ENCODE measurements at regions not wholly inside any gene's neighbourhood (a gene's known extent, or its start where the extent isn't known, plus 50 kb on each side); places are given as distances from the start of the nearest gene placed in this dataset.

- BruUV-seq (replicated peaks), result no TSS peak
- Histone ChIP-seq H2AFZ (replicated peaks; ENCODE audit: low read length, poor library complexity) (no peak overlapping the region), H4K20me1 (ENCODE audit: insufficient read depth, low read length) (no peaks in the 10 kb centered on the region), H2AK5ac (ENCODE audit: low read depth, low read length) (no peak overlapping the region), H3K14ac (replicated peaks; ENCODE audit: low read depth, low read length) (no peak overlapping the region), H3K56ac (ENCODE audit: extremely low read depth, insufficient read depth, low read length) (no peak overlapping the region), H2BK5ac (ENCODE audit: low read depth, low read length, poor library complexity, severe bottlenecking) (no peak overlapping the region), H3K9me1 (ENCODE audit: insufficient read depth, low read length) (peaks cover 3% of the 10 kb centered on the region), H3K4ac (ENCODE audit: low read depth, low read length) (no peak overlapping the region), H3K9me3 (ENCODE audit: control insufficient read depth, insufficient read depth, low read length) (no peaks in the 10 kb centered on the region), H3K27ac (ENCODE audit: insufficient read depth, low read length) (no peak overlapping the region), H3K79me1 (ENCODE audit: low read depth in 1 of 2, low read length in 2 of 2) (no peaks in the 10 kb centered on the region; a peak in 1 of 4 replicates), H2BK15ac (ENCODE audit: low read depth, low read length) (0 out of 3 replicates have a peak overlapping the region, but pooled peaks have one; percentile 15), H4K91ac (ENCODE audit: insufficient read depth, low read depth, low read length) (no peak overlapping the region), H3K4me3 (ENCODE audit: insufficient read depth, low read depth, low read length) (no peak overlapping the region), H4K8ac (ENCODE audit: low read depth in 2 of 2, low read length in 2 of 2) (no peak overlapping the region), H2BK20ac (ENCODE audit: low read depth, low read length) (no peak overlapping the region), H3K36me3 (ENCODE audit: control insufficient read depth, insufficient read depth, low read length) (no peaks in the 10 kb centered on the region), H2AK9ac (replicated peaks; ENCODE audit: low read depth, low read length, poor library complexity) (no peak overlapping the region), H3K9ac (ENCODE audit: low read depth, low read length) (no peak overlapping the region), H3K18ac (ENCODE audit: low read depth, low read length) (peak overlapping the region; percentile 35; the same call in 1 of the 2 replicates), H3K27me3 (ENCODE audit: control insufficient read depth, insufficient read depth, low read length) (no peaks in the 10 kb centered on the region), H4K5ac (ENCODE audit: low read depth, low read length) (no peak overlapping the region), H2BK120ac (ENCODE audit: low read depth, low read length) (no peak overlapping the region), H3K4me1 (ENCODE audit: control insufficient read depth, insufficient read depth, low read length) (peaks cover 11% of the 10 kb centered on the region), H3K23ac (ENCODE audit: low read depth, low read length) (no peak overlapping the region), H3K4me2 (ENCODE audit: low read depth, low read length) (no peak overlapping the region)
- ChIA-PET POLR2A (ENCODE audit: unreplicated experiment) (no interaction called here), CTCF (interaction anchor here (1.2 kb wide), 1 partner anchor 10 kb away, joined by 3 read pairs; no protein-coding TSS in a partner anchor)
- ATAC-seq (ENCODE audit: low read depth) (no peak), DNase-seq (no peak)
- no CpG with 5 or more reads among the region's 3 CpGs for WGBS, 2 experiments (ENCODE audit: extremely low coverage in 2 of 2, insufficient read length in 1 of 2)
- in situ Hi-C loops (cut with MboI; ENCODE audit: low sequenced_read_pairs) (no loop called here), intact Hi-C loops (cut with micrococcal nuclease) (no loop called here), dilution Hi-C loops (cut with HindIII; ENCODE audit: low sequenced_read_pairs, unreplicated experiment) (no loop called here)
- TF ChIP-seq FOS (IDR thresholded peaks at IDR 0.05; ENCODE audit: low read depth, low read length) (no peak), RAD21 (IDR thresholded peaks at IDR 0.05; ENCODE audit: low read length) (no peak), CEBPB (IDR thresholded peaks at IDR 0.05; ENCODE audit: low read depth, low read length) (no peak), SMC3 (IDR thresholded peaks at IDR 0.05; ENCODE audit: low read depth, low read length) (no peak)
Measured at GRCh38 chr12:27871946-27872345, 91.9 kb upstream of the MANSC4 start.

All from IMR-90 (cell line).